ENCODE measurements at regions not wholly inside any gene's neighbourhood (a gene's known extent, or its start where the extent isn't known, plus 50 kb on each side); places are given as distances from the start of the nearest gene placed in this dataset.

GRCh38 chr4:156391325-156391653 lies 437.6 kb upstream of the CTSO start:
- no peaks in the 10 kb centered on the region for H3K9me2 ChIP-seq (ENCODE audit: insufficient read depth, low read length)
- H3K27ac ChIP-seq (ENCODE audit: low read depth, low read length, poor library complexity, severe bottlenecking) = no peak overlapping the region
- no peak for TF ChIP-seq CTCF (conservative IDR thresholded peaks at IDR 0.05; ENCODE audit: low read length)
- ChIA-PET POLR2A (interaction anchor here (1.2 kb wide), 1 partner anchor 31 kb away, joined by 3 read pairs; no protein-coding TSS in a partner anchor), CTCF (ENCODE audit: unreplicated experiment) (no interaction called here)
- BruUV-seq (replicated peaks) = no TSS peak
- intact Hi-C loops (cut with micrococcal nuclease; ENCODE audit: unreplicated experiment) = no loop called here
- no peaks in the 10 kb centered on the region for H3K9me3 ChIP-seq (ENCODE audit: low read length)
- DNase-seq (ENCODE audit: low spot score) = no peak
- no peaks in the 10 kb centered on the region for H3K79me2 ChIP-seq (ENCODE audit: insufficient read depth, low read depth, low read length)
- no peak overlapping the region for H3K4me2 ChIP-seq (ENCODE audit: low read length)
- no peaks in the 10 kb centered on the region for H4K20me1 ChIP-seq (ENCODE audit: insufficient read depth, low read length)
- no peaks in the 10 kb centered on the region for H3K4me1 ChIP-seq (ENCODE audit: insufficient read depth, low read length, poor library complexity, severe bottlenecking)
- H3K36me3 ChIP-seq (ENCODE audit: insufficient read depth, low read length) = no peaks in the 10 kb centered on the region
- no peak overlapping the region for H2AFZ ChIP-seq (ENCODE audit: low read length)
- H3K4me3 ChIP-seq (ENCODE audit: low read depth, low read length, poor library complexity, severe bottlenecking) = no peak overlapping the region

- Histone ChIP-seq H3K27ac (ENCODE audit: low read depth, low read length, poor library complexity, severe bottlenecking) (no peak overlapping the region), H3K9me3 (ENCODE audit: low read length) (no peaks in the 10 kb centered on the region), H3K36me3 (ENCODE audit: insufficient read depth, low read length) (no peaks in the 10 kb centered on the region), H4K20me1 (ENCODE audit: insufficient read depth, low read length) (no peaks in the 10 kb centered on the region), H2AFZ (ENCODE audit: low read length) (no peak overlapping the region), H3K79me2 (ENCODE audit: insufficient read depth, low read depth, low read length) (no peaks in the 10 kb centered on the region), H3K4me1 (ENCODE audit: insufficient read depth, low read length, poor library complexity, severe bottlenecking) (no peaks in the 10 kb centered on the region), H3K9me2 (ENCODE audit: insufficient read depth, low read length) (no peaks in the 10 kb centered on the region), H3K4me3 (ENCODE audit: low read depth, low read length, poor library complexity, severe bottlenecking) (no peak overlapping the region), H3K4me2 (ENCODE audit: low read length) (no peak overlapping the region)
- no peak for DNase-seq (ENCODE audit: low spot score)
- intact Hi-C loops (cut with micrococcal nuclease; ENCODE audit: unreplicated experiment) = no loop called here
- no TSS peak for BruUV-seq (replicated peaks)
- POLR2A ChIA-PET = interaction anchor here (1.2 kb wide), 1 partner anchor 31 kb away, joined by 3 read pairs; no protein-coding TSS in a partner anchor
- TF ChIP-seq EZH2phosphoT487 (IDR thresholded peaks at IDR 0.05; ENCODE audit: borderline replicate concordance, low read depth, low read length) = no peak
- no peak for TF ChIP-seq CTCF (conservative IDR thresholded peaks at IDR 0.05; ENCODE audit: low read length)
- CTCF ChIA-PET (ENCODE audit: unreplicated experiment) = no interaction called here
Measured at GRCh38 chr4:156390599-156391324, 437.1 kb upstream of the CTSO start.

- intact Hi-C loops (cut with micrococcal nuclease; ENCODE audit: unreplicated experiment) = no loop called here
- CTCF ChIA-PET (ENCODE audit: unreplicated experiment) = no interaction called here
Measured at GRCh38 chr4:156388826-156389225, 435.2 kb upstream of the CTSO start.

More at GRCh38 chr4:156388826-156389225, 435.2 kb upstream of the CTSO start:
- Histone ChIP-seq H3K9me3 (ENCODE audit: low read length) (no peaks in the 10 kb centered on the region), H3K4me2 (ENCODE audit: low read length) (no peak overlapping the region), H3K9me2 (ENCODE audit: insufficient read depth, low read length) (no peaks in the 10 kb centered on the region), H3K79me2 (ENCODE audit: insufficient read depth, low read depth, low read length) (no peaks in the 10 kb centered on the region), H2AFZ (ENCODE audit: low read length) (no peak overlapping the region), H3K4me3 (ENCODE audit: low read depth, low read length, poor library complexity, severe bottlenecking) (no peak overlapping the region), H3K27ac (ENCODE audit: low read depth, low read length, poor library complexity, severe bottlenecking) (no peak overlapping the region), H4K20me1 (ENCODE audit: insufficient read depth, low read length) (no peaks in the 10 kb centered on the region), H3K4me1 (ENCODE audit: insufficient read depth, low read length, poor library complexity, severe bottlenecking) (no peaks in the 10 kb centered on the region), H3K36me3 (ENCODE audit: insufficient read depth, low read length) (no peaks in the 10 kb centered on the region)
- no peak for DNase-seq (ENCODE audit: low spot score)
- POLR2A ChIA-PET = no interaction called here
- BruUV-seq (replicated peaks) = no TSS peak
- TF ChIP-seq EZH2phosphoT487 (IDR thresholded peaks at IDR 0.05; ENCODE audit: borderline replicate concordance, low read depth, low read length) = no peak
- no peak for TF ChIP-seq CTCF (conservative IDR thresholded peaks at IDR 0.05; ENCODE audit: low read length)

Measured in OCI-LY7 (cell line).